ENCODE measurements at regions not wholly inside any gene's neighbourhood (a gene's known extent, or its start where the extent isn't known, plus 50 kb on each side); places are given as distances from the start of the nearest gene placed in this dataset.
"Not testable (repeated sequence)": the region's sequence is repeated elsewhere in the genome, so short reads cannot be mapped to it uniquely, and the experiment has no call there.

DNA sequence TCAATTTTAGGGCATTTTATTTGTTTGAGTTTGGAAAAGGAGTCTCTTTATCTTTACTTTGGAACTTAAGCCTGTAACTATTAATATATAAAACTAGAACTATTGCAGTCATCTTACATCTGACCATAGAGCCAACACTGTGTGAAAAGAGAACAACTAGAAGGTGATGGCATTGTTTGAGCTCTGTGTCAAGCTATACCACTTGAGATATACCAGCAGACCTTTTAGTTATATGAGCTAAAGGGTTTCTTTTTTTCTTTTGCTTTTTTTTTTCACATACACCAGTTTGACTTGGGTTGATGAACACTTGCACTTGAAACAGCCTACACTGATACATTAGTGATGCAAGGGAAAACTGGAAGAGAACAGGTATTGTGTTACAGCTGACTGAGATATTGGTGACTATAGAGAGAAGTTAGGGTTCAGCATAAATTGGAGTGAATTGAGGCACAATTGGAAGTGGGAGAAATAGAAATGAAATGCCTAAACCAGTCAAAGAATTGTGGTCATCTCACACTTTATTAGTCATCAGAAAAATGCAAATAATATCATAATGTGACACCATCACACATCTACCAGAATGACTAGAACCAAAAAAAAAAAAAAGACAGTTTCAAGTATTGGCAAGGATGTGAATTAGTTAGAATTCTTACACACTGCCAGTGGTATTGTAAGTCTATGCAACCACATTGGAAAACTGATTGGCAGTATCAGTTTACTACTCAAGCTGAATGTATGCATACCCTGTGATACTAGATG is 60.9 kb downstream of the ADRB2 start:
- H3K4me3 ChIP-seq: no peak overlapping the region
- no peak overlapping the region for H3K27ac ChIP-seq
- no peak for TF ChIP-seq POLR2AphosphoS5 (IDR thresholded peaks at IDR 0.05)
- TF ChIP-seq EP300 (IDR thresholded peaks at IDR 0.05): no peak
- no peak for TF ChIP-seq CTCF (IDR thresholded peaks at IDR 0.05)
- TF ChIP-seq POLR2A (IDR thresholded peaks at IDR 0.05): no peak
- H3K27me3 ChIP-seq: no peaks in the 10 kb centered on the region
- DNase-seq (no peak), ATAC-seq (ENCODE audit: low FRiP score in 2 of 2) (no peak)
- no peaks in the 10 kb centered on the region for H3K4me1 ChIP-seq
- no peaks in the 10 kb centered on the region for H3K36me3 ChIP-seq
- peaks cover 0 to 3% (median 0%) of the 10 kb centered on the region in 4 donors for H3K9me3 ChIP-seq

GRCh38 chr5:148889936-148890335 is 63.5 kb downstream of the ADRB2 start:
- not testable (repeated sequence) for DNase-seq; ATAC-seq (ENCODE audit: low FRiP score in 2 of 2); H3K36me3 ChIP-seq; H3K4me1 ChIP-seq; H3K27ac ChIP-seq; H3K4me3 ChIP-seq; H3K9me3 ChIP-seq; H3K27me3 ChIP-seq
- WGBS, 2 donors: 87 to 95% methylated on average over 5 of the region's 5 CpGs

- not testable (repeated sequence) for H3K27ac ChIP-seq; DNase-seq; ATAC-seq (ENCODE audit: low FRiP score in 2 of 2); H3K4me1 ChIP-seq; H3K27me3 ChIP-seq; H3K4me3 ChIP-seq; H3K9me3 ChIP-seq; H3K36me3 ChIP-seq
- 81 to 84% methylated on average over 1 of the region's 1 CpG for WGBS, 2 donors
Measured at GRCh38 chr5:148895441-148895840, 69.0 kb downstream of the ADRB2 start.

DNA sequence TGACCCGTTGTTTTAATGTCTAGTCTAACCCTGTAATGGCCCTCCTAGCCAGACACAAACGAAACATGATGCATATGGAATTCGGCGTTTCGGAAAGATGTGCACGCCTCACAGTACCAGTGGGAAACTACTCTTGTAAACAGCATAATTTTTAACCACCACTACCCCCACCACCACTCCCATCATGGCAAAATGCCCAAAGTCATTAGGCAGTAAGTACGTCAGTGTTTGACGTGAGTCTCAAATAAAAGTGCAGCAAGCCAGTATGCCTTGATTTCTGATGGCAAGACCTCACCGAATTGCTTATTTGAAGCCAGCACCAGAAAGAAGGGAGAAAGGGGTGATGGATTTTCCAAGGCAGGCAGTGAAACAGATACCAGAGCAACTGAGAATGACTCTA is 71.4 kb downstream of the ADRB2 start:
- Histone ChIP-seq H3K4me3 (no peak overlapping the region), H3K9me3 (peaks cover 0 to 10% (median 3%) of the 10 kb centered on the region in 4 donors), H3K36me3 (no peaks in the 10 kb centered on the region), H3K27me3 (no peaks in the 10 kb centered on the region), H3K4me1 (peaks cover 0 to 3% (median 2%) of the 10 kb centered on the region in 4 donors), H3K27ac (no peak overlapping the region)
- 71 to 74% methylated on average over 9 of the region's 9 CpGs for WGBS, 2 donors
- no peak for TF ChIP-seq POLR2AphosphoS5 (IDR thresholded peaks at IDR 0.05)
- no peak for TF ChIP-seq POLR2A (IDR thresholded peaks at IDR 0.05)
- TF ChIP-seq EP300 (IDR thresholded peaks at IDR 0.05): no peak
- TF ChIP-seq CTCF (IDR thresholded peaks at IDR 0.05): no peak
- no peak for ATAC-seq (ENCODE audit: low FRiP score in 2 of 2)
- no peak for DNase-seq

DNA sequence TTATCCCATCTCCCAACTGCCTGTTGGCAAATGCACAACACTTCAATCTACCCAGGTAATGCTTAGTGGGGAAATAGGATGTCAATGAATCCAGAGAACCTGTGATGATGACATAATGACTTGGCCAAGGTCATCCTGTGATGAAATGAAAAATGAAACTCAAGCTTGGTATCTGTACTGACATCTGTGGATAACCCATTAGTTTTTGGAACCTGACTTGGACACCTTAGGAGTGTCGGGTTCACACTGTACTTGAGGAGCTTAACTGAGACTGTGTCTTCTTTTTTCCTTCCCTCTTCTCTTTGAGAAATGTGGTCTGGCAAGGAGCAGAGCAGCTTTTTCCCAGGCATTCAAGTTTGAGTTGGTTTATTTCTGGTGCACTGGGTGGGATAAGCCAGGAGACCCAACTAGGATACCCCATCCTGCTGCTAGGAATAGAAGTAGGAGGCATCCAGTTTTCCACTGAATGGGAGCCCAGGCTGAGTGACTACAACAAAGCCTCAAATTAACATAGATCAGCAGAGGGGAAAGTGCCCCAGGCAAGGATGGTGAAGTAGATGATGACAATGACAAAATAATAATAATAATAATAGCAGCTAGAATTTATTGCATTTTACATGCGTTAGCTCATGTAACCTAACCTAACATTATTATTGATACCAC is 72.1 kb downstream of the ADRB2 start:
- no peaks in the 10 kb centered on the region for H3K36me3 ChIP-seq
- no peak overlapping the region for H3K4me3 ChIP-seq
- no peak for TF ChIP-seq CTCF (IDR thresholded peaks at IDR 0.05)
- no peak for TF ChIP-seq POLR2AphosphoS5 (IDR thresholded peaks at IDR 0.05)
- no peak for TF ChIP-seq EP300 (IDR thresholded peaks at IDR 0.05)
- no peak for TF ChIP-seq POLR2A (IDR thresholded peaks at IDR 0.05)
- ATAC-seq (ENCODE audit: low FRiP score in 2 of 2): no peak
- H3K4me1 ChIP-seq: peaks cover 0 to 9% (median 6%) of the 10 kb centered on the region in 4 donors
- H3K9me3 ChIP-seq: peaks cover 0 to 10% (median 3%) of the 10 kb centered on the region in 4 donors
- 87 to 93% methylated on average over 2 of the region's 2 CpGs for WGBS, 2 donors
- no peaks in the 10 kb centered on the region for H3K27me3 ChIP-seq
- DNase-seq: no peak
- no peak overlapping the region for H3K27ac ChIP-seq

DNA sequence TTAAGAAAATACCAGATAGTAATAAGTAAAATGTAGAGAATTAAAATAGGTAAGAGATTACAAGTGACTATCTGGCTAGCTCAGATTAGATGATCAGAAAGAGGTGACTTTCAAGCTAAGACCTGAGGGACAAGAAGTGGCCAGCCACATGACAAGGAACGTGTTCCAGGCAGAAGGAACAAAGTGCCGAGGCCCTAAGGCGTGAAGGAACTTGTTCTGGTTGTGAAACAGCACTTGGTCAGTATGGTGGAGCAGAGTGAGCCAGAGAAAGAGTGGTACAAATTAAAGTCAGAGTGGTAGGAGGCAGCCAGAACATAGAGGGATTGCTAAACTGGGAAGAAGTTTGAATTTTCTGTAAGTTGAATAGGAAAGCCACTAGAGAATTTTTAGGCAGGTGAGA is 73.6 kb downstream of the ADRB2 start:
- TF ChIP-seq CTCF (IDR thresholded peaks at IDR 0.05) (no peak), POLR2AphosphoS5 (IDR thresholded peaks at IDR 0.05) (peak in 1 of 2 donors; percentile 15)
- Histone ChIP-seq H3K27ac (no peak overlapping the region), H3K9me3 (peaks cover 0 to 6% (median 0%) of the 10 kb centered on the region in 4 donors), H3K4me1 (peaks cover 0 to 24% (median 15%) of the 10 kb centered on the region in 4 donors), H3K36me3 (no peaks in the 10 kb centered on the region), H3K27me3 (no peaks in the 10 kb centered on the region), H3K4me3 (no peak overlapping the region)
- ATAC-seq (ENCODE audit: low FRiP score in 2 of 2) (no peak), DNase-seq (peak in 1 of 2 donors; percentile 66)
- WGBS, 2 donors: 57 to 59% methylated on average over 3 of the region's 3 CpGs
